ENCODE measurements at regions not wholly inside any gene's neighbourhood (a gene's known extent, or its start where the extent isn't known, plus 50 kb on each side); places are given as distances from the start of the nearest gene placed in this dataset.

GRCh38 chr14:43764433-43764832 is 742.6 kb downstream of the FSCB start:
- no peak for TF ChIP-seq CTCF (IDR thresholded peaks at IDR 0.05; ENCODE audit: low read depth, low read length, poor library complexity, severe bottlenecking)
- no peak for TF ChIP-seq EZH2phosphoT487 (IDR thresholded peaks at IDR 0.05; ENCODE audit: borderline replicate concordance, low read length)
